HG02571 (cell line): ENCODE measurements at regions not wholly inside any gene's neighbourhood (a gene's known extent, or its start where the extent isn't known, plus 50 kb on each side); places are given as distances from the start of the nearest gene placed in this dataset.

Experiments
- ATAC-seq: cut with Tn5 transposase; IDR thresholded peaks from one replicate; pipeline ENCODE4 v1.9.1; 2021; ENCODE audit warnings: mild to moderate bottlenecking, moderate library complexity; ENCODE audit not compliant: unreplicated experiment

- ATAC-seq = no peak
These were observed 339.1 kb upstream of the OBI1 start for GRCh38 chr13:78997902-78998629.

DNA sequence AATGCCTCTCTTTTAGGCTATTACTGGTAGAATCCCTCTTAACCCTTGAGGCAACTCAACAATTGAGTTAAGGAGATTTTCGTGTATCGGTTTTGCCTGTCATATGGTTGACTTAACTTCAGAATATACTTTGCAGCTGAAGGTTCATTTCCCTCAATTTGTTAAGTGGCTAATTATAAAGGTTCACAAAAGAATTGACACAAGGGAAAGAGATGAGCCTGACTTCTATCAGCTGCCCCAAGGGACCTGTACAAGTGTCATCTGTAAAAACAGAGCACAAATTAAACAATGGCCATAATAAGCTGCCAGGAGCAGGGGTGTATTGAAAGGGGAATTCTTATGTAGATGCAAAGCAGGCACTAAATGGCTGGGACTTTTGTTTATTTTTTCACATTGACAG, 334.8 kb upstream of the OBI1 start:
- no peak for ATAC-seq

DNA sequence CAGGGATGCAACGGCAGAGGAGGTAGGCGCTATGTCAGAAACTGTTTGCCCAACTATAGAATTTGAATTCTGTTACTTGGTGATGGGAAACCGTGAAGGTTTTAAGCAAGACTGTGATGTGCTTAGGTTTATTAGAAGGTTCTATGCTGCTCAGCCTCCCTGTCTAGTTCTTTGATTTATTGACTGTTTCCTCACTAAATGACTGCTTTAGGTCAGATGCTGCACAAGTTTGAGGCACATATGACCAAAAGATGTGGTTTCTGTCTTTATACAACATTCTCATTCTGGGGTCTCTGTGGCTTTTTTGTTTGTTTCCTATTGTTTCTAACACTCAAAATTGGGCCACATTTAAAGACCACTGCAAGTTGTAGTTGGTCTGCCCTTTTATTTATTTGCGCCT, 323.0 kb upstream of the OBI1 start:
- ATAC-seq = no peak

- ATAC-seq = no peak
These were observed 320.4 kb upstream of the OBI1 start for GRCh38 chr13:78979349-78979748.

GRCh38 chr13:78978381-78978998, 319.5 kb upstream of the OBI1 start:
- ATAC-seq = peak; percentile 91

GRCh38 chr13:78977311-78977710, 318.4 kb upstream of the OBI1 start:
- no peak for ATAC-seq

DNA sequence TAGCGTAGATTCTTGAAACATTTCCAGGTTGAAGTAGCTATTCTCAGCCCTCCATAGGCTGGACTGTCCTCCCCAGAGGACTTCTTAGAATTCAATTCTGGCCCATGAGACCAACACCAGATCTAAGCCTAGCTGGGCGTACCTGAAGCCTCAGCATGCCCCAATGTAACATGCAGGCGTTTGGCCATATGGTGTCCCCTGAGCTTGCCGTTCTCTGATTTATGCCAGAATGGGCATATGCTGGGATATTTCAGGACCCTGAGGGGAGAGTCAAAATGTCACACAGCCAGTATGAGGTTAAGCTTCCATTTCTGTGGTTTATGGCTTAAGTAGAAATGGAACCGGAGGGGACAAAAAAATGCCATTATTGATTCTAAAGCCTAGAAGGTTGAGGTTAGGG, 317.7 kb upstream of the OBI1 start:
- no peak for ATAC-seq

- no peak for ATAC-seq
These were observed 313.6 kb upstream of the OBI1 start for GRCh38 chr13:78972561-78972960.

DNA sequence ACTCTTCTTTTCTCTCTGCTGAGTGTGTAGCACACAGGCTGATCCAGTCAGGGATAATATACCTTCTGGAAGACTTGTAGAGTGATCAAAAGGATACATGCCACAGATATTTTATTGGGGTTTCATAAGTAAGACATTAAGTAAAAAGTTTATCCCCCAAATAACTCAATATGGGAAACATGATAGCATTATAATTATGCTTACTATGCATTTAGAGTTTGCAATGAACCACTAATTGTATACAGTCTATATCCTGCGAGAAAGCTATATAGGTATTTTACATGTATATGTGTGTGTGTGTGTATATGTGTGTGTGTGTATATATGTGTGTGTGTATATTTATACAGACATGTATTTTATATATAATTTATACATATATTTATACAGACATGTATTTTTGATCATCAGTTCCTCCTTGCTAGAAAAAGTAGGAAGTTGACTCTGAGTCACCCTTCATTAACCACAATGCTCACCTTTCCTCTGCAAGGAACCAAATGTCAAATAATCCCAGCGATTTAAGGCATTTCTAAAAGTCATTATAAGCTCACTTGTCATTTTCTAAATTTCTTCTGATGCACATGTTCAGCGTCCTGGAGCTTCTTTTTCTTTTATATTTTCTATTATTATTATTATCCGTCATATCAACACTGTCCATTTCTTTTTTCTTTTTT, 312.5 kb upstream of the OBI1 start:
- no peak for ATAC-seq

DNA sequence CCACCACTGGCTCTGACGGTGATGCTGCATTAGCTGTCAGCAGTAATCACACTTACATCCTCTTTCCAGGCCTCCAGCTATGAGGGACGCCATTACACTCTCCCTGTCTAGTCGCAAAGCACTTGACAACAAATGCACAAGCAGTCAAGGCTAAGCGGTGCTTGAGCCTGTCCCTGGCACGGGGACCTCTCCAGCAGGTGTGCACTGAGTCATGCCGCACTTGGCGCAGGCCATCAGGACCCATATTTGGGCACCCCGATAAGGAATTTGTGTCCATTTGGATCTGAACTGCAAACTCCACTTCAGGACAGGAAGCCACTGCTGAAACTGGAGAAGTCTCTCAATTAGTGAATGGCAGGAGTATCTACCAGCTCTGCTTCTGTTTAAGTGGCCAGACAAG, 301.9 kb upstream of the OBI1 start:
- ATAC-seq = no peak

GRCh38 chr13:78958006-78958405, 299.1 kb upstream of the OBI1 start:
- ATAC-seq = no peak

- no peak for ATAC-seq
These were observed 281.6 kb upstream of the OBI1 start for GRCh38 chr13:78940455-78941130.

- no peak for ATAC-seq
These were observed 275.4 kb upstream of the OBI1 start for GRCh38 chr13:78934336-78934735.

GRCh38 chr13:78915015-78915414, 256.1 kb upstream of the OBI1 start:
- ATAC-seq = no peak

DNA sequence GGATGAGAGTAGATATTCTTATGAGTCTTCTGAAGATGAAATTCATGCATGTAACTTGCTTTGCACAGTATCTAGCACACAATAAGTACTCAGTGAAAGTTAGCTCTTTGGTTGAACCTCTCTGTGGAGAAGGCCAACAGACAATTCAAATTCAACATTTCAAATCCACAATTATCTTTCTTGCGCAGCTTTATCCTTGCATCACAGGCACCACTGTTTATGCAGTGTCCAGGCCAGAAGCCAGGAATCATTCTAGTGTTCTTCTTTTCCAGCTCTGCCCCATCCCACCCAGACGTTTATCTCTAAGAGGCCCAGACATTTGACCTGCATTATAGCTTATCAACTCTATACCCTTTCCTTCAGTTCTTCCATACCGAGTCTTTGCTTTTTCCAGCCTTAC, 254.7 kb upstream of the OBI1 start:
- no peak for ATAC-seq

DNA sequence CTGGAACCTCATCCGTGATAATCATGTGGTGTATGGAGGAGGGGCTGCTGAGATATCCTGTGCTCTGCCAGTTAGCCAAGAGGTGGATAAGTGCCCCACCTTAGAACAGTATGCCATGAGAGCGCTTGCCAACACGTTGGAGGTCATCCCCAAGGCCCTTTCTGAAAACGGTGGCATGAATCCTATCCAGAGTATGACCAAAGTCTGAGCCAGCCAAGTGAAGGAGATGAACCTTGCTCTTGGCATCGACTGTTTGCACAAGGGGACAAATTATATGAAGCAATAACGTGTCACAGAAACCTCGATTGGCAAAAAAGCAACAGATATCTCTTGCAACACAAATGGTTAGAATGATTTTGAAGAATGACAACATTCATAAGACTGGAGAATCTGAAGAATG, 251.2 kb upstream of the OBI1 start:
- ATAC-seq = no peak

- no peak for ATAC-seq
These were observed 250.3 kb upstream of the OBI1 start for GRCh38 chr13:78909276-78909675.

- ATAC-seq = no peak
These were observed 248.1 kb upstream of the OBI1 start for GRCh38 chr13:78907006-78907405.

DNA sequence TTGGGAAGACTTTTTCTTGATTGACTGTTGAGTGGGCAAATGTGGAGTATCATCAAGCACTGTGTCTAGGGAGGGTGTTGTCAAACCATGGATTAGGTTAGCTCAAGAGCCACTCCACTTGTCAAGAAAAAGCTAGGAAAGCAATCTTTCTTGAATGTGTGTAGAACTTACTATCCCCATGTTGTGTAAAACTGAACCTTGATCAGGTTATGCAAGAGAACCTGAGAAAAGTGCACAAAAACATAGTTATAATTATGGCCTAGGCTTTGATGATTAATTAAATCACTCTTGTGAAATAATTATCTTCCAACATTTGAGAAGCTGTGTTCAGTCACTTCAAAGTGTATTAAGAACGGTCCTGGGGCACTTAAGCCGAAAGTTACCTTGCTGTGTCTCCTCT, 238.2 kb upstream of the OBI1 start:
- ATAC-seq = no peak

DNA sequence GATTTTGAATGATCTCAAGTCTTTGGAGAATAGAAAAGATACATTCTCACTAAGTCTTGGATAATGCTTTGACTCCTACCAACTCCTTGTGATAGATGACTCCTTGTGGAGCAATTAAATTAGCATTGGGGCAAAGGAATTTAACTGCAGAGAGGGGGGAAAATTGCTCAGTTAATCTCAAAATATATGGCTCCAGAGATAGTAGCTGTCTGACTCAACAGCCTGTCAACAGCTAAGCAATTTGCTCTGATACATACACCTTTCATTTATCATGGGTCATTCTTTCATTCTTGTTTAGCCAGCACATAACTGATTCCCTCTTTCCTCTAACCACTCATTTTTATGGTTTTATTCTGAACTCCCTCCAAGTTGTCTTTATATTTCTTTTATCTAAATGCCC, 225.6 kb upstream of the OBI1 start:
- no peak for ATAC-seq

DNA sequence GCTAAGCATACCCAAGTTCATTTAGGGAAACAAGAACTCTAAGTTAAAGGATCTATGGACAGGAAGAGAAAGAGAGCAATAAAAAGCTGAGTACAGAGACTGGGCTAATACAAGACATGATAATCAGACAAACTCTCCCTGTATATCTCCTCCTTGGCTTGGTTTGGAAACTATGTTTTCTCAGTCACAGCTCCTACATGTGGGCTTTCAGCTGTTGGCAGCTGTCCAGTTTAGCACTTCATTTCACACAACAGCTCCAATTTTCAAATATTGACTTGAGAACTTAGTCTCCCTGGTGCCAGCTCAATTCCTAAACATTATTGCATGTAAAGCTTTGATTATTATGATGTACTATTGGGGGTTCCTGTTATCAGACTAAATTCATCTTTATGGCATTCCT, 222.8 kb upstream of the OBI1 start:
- no peak for ATAC-seq

- ATAC-seq = no peak
These were observed 222.1 kb upstream of the OBI1 start for GRCh38 chr13:78881054-78881453.
